SK-N-SH treated with all-trans-retinoic acid at 6 μM for 48 hours (cell line): ENCODE measurements at regions not wholly inside any gene's neighbourhood (a gene's known extent, or its start where the extent isn't known, plus 50 kb on each side); places are given as distances from the start of the nearest gene placed in this dataset.

Experiments
- OSR1 ChIP-seq: fragments of 250-450 bp; sonication (Bioruptor Pico); IDR thresholded peaks from 2 replicates; pipeline ENCODE4 v1.8.0; 2022; ENCODE audit warnings: moderate library complexity, mild to moderate bottlenecking, inconsistent platforms
- RARB ChIP-seq: fragments of 250-450 bp; sonication (Bioruptor Pico); IDR thresholded peaks from 2 replicates; pipeline ENCODE4 v1.8.0; 2021; ENCODE audit warnings: mild to moderate bottlenecking, moderate library complexity
- TOX ChIP-seq: fragments of 250-450 bp; sonication (Bioruptor Pico); IDR thresholded peaks from 2 replicates; pipeline ENCODE4 v1.8.0; 2021; ENCODE audit warnings: mild to moderate bottlenecking, moderate library complexity, borderline replicate concordance
- ZC3H10 ChIP-seq: fragments of 250-450 bp; sonication (Bioruptor Pico); IDR thresholded peaks from 2 replicates; pipeline ENCODE4 v1.5.1; 2021; ENCODE audit warnings: mild to moderate bottlenecking, moderate library complexity
- ZNF8 ChIP-seq: fragments of 450-650 bp; formaldehyde crosslinking; IDR thresholded peaks from 2 replicates; pipeline ENCODE4 v1.5.0; 2020; ENCODE audit warnings: mild to moderate bottlenecking, moderate library complexity
- TF ChIP-seq, protein P1 (sequence below): fragments of 250-450 bp; sonication (Bioruptor Pico); IDR thresholded peaks from 2 replicates; pipeline ENCODE4 v1.8.0; 2020; ENCODE audit warnings: mild to moderate bottlenecking, moderate library complexity, borderline replicate concordance

DNA sequence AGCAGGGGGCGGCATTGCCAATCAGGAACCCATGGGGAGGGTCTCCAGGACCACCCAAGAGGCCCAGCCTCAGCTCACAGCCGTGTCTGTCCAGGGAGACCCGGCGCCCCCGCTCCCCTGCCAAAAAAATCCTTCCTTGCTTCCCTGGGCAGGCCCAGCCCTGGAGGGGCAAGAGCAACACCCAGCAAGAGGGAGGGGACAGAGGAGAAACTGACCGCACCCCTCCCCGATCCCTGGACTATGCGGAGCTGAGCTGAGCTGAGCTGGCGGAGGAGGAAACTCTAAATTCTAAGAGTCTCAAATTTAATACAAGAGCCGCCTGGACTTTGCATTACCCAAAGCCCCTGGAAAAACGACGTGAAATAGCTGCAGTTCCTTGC, 52.0 kb upstream of the SHISAL1 start:
- TF ChIP-seq, protein P1, sequence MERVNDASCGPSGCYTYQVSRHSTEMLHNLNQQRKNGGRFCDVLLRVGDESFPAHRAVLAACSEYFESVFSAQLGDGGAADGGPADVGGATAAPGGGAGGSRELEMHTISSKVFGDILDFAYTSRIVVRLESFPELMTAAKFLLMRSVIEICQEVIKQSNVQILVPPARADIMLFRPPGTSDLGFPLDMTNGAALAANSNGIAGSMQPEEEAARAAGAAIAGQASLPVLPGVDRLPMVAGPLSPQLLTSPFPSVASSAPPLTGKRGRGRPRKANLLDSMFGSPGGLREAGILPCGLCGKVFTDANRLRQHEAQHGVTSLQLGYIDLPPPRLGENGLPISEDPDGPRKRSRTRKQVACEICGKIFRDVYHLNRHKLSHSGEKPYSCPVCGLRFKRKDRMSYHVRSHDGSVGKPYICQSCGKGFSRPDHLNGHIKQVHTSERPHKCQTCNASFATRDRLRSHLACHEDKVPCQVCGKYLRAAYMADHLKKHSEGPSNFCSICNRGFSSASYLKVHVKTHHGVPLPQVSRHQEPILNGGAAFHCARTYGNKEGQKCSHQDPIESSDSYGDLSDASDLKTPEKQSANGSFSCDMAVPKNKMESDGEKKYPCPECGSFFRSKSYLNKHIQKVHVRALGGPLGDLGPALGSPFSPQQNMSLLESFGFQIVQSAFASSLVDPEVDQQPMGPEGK (CRISPR knock-in tag), result no peak
- TF ChIP-seq TOX (CRISPR knock-in tag), result no peak
- TF ChIP-seq OSR1 (CRISPR knock-in tag), result no peak
- no peak for TF ChIP-seq RARB
- TF ChIP-seq ZC3H10 (CRISPR knock-in tag), result no peak
- no peak for TF ChIP-seq ZNF8 (CRISPR knock-in tag)
